ENCODE measurements at regions not wholly inside any gene's neighbourhood (a gene's known extent, or its start where the extent isn't known, plus 50 kb on each side); places are given as distances from the start of the nearest gene placed in this dataset.
"Not testable (repeated sequence)": the region's sequence is repeated elsewhere in the genome, so short reads cannot be mapped to it uniquely, and the experiment has no call there.

DNA sequence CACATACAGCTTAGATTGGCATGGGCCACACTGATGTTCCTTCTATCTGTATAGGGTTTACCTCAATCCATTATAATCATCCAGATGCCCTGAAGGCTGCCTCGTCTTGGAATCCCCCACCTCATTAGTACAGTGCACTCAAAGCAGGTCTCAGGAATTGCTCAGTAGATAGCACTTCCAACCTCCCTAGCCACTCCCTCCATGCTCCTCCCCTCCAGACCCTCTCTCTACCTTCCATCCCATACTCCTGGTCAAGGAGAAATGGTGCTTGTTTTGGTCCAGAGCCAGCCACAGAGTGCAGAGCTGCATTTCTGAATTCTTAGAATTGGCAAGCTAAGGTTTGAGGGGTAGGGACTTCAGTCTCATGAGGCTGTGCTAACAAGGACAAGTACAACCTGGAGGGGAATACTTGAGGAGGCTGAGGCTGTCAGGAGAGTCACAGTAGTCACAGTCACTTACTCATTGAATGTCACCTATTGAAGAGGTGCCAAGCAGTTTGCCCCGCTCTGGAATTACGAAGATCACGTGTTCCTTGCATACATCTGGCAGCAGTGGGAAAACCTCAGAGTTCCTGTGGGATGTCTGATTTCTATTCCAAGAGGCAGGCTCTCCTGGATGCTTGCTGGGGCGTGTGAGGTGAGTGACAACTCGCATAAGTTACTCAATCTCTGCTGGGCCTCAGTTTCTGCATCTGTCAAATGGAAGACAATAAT, 60.7 kb upstream of the ZNF746 start:
- H3K9ac ChIP-seq (ENCODE audit: low read length): no peak overlapping the region
- H3K4me3 ChIP-seq (ENCODE audit: low read length): no peak overlapping the region
- H3K27me3 ChIP-seq (replicated peaks; ENCODE audit: control insufficient read depth, insufficient read depth, low read length): no peaks in the 10 kb centered on the region
- H3K36me3 ChIP-seq (ENCODE audit: control insufficient read depth, insufficient read depth, low read length, severe bottlenecking): peaks cover 28% of the 10 kb centered on the region
- no peaks in the 10 kb centered on the region for H3K9me3 ChIP-seq (ENCODE audit: control insufficient read depth, low read length)
- no peaks in the 10 kb centered on the region for H3K4me1 ChIP-seq (ENCODE audit: control insufficient read depth, insufficient read depth, low read length)
- DNase-seq (ENCODE audit: low read depth): no peak

DNA sequence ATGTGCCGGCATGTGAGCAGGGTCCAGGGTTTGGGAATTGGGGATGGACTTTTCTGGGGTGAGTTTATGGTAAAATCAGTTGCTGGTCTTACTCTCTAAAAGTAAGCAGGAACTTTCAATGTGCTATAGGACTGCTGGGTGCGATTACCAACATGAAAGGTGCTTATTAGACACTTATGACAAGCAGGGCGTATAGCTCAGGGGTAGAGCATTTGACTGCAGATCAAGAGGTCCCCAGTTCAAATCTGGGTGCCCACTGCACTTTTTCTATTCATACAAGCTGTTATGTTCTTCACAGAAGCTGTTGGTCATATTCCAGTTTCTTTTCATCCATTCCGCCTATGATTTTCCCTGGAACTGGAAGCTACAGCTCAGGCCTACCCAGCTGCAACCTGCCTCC, 58.9 kb upstream of the ZNF746 start:
- H3K4me3 ChIP-seq (ENCODE audit: low read length); H3K9ac ChIP-seq (ENCODE audit: low read length); H3K4me1 ChIP-seq (ENCODE audit: control insufficient read depth, insufficient read depth, low read length); DNase-seq (ENCODE audit: low read depth); H3K27me3 ChIP-seq (replicated peaks; ENCODE audit: control insufficient read depth, insufficient read depth, low read length); H3K9me3 ChIP-seq (ENCODE audit: control insufficient read depth, low read length): not testable (repeated sequence)
- peaks cover 43% of the 10 kb centered on the region for H3K36me3 ChIP-seq (ENCODE audit: control insufficient read depth, insufficient read depth, low read length, severe bottlenecking)

DNA sequence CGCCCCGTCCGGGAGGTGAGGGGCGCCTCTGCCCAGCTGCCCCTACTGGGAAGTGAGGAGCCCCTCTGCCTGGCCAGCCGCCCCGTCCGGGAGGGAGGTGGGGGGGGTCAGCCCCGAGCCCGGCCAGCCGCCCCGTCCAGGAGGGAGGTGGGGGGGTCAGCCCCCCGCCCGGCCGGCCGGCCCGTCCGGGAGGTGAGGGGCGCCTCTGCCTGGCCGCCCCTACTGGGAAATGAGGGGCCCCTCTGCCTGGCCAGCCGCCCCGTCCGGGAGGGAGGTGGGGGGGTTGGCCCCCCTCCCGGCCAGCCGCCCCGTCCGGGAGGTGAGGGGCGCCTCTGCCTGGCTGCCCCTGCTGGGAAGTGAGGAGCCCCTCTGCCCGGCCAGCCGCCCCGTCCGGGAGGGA, 57.2 kb upstream of the ZNF746 start:
- not testable (repeated sequence) for H3K4me1 ChIP-seq (ENCODE audit: control insufficient read depth, insufficient read depth, low read length); H3K9ac ChIP-seq (ENCODE audit: low read length); H3K27me3 ChIP-seq (replicated peaks; ENCODE audit: control insufficient read depth, insufficient read depth, low read length); H3K9me3 ChIP-seq (ENCODE audit: control insufficient read depth, low read length); DNase-seq (ENCODE audit: low read depth); H3K4me3 ChIP-seq (ENCODE audit: low read length)
- H3K36me3 ChIP-seq (ENCODE audit: control insufficient read depth, insufficient read depth, low read length, severe bottlenecking): peaks cover 55% of the 10 kb centered on the region

DNA sequence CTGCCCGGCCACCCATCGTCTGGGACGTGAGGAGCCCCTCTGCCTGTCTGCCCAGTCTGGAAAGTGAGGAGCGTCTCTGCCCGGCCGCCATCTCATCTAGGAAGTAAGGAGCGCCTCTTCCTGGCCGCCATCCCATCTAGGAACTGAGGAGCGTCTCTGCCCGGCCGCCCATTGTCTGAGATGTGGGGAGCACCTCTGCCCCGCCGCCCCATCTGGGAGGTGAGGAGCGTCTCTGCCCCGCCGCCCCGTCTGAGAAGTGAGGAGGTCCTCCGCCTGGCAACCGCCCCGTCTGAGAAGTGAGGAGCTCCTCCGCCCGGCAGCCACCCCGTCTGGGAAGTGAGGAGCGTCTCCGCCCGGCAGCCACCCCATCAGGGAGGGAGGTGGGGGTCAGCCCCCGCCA, 56.4 kb upstream of the ZNF746 start:
- not testable (repeated sequence) for H3K9ac ChIP-seq (ENCODE audit: low read length); H3K4me3 ChIP-seq (ENCODE audit: low read length)
- peaks cover 63% of the 10 kb centered on the region for H3K36me3 ChIP-seq (ENCODE audit: control insufficient read depth, insufficient read depth, low read length, severe bottlenecking)

DNA sequence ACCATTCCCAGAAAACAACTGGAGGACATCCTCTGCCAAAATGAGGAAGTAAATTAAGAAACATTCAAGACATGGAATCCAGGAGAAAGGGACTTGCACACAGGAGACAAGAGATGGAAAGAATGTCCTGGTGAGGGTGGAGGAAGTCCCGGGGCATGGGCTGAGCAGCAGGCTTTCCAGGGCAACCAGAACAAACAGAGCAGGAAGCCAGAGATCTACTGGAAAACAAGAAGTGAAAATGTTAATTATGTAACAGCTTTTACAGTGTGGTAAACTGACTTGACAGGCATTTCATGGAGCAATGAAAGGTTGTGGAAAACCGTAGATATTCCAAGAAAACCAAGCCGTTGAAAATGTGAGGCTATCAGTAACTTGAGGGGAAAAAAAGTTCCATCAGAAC, 55.2 kb upstream of the ZNF746 start:
- no peak overlapping the region for H3K9ac ChIP-seq (ENCODE audit: low read length)
- no peaks in the 10 kb centered on the region for H3K27me3 ChIP-seq (replicated peaks; ENCODE audit: control insufficient read depth, insufficient read depth, low read length)
- no peak overlapping the region for H3K4me3 ChIP-seq (ENCODE audit: low read length)
- peaks cover 66% of the 10 kb centered on the region for H3K36me3 ChIP-seq (ENCODE audit: control insufficient read depth, insufficient read depth, low read length, severe bottlenecking)
- H3K4me1 ChIP-seq (ENCODE audit: control insufficient read depth, insufficient read depth, low read length): no peaks in the 10 kb centered on the region
- H3K9me3 ChIP-seq (ENCODE audit: control insufficient read depth, low read length): no peaks in the 10 kb centered on the region
- DNase-seq (ENCODE audit: low read depth): no peak

More for the DNA sequence above, 56.4 kb upstream of the ZNF746 start:
- DNase-seq (ENCODE audit: low read depth); H3K9me3 ChIP-seq (ENCODE audit: control insufficient read depth, low read length); H3K27me3 ChIP-seq (replicated peaks; ENCODE audit: control insufficient read depth, insufficient read depth, low read length); H3K4me1 ChIP-seq (ENCODE audit: control insufficient read depth, insufficient read depth, low read length): not testable (repeated sequence)
